H54 (cell line): ENCODE measurements at regions not wholly inside any gene's neighbourhood (a gene's known extent, or its start where the extent isn't known, plus 50 kb on each side); places are given as distances from the start of the nearest gene placed in this dataset.
"Not testable (repeated sequence)": the region's sequence is repeated elsewhere in the genome, so short reads cannot be mapped to it uniquely, and the experiment has no call there.

Experiments used
- DNase-seq: peaks from one replicate; pipeline ENCODE4 v3.0.0; 2011; ENCODE audit warnings: low spot score, mixed read lengths; ENCODE audit not compliant: insufficient read length
- FAIRE-seq: peaks from 3 replicates; lab custom pipeline; 2011; peaks lifted over from hg19 to GRCh38; lab: Jason Lieb, UNC
- POLR2A ChIP-seq: IDR thresholded peaks from 2 replicates; pipeline ENCODE4 v1.6.1; 2011; ENCODE audit warnings: low read depth, mild to moderate bottlenecking, low read length

DNA sequence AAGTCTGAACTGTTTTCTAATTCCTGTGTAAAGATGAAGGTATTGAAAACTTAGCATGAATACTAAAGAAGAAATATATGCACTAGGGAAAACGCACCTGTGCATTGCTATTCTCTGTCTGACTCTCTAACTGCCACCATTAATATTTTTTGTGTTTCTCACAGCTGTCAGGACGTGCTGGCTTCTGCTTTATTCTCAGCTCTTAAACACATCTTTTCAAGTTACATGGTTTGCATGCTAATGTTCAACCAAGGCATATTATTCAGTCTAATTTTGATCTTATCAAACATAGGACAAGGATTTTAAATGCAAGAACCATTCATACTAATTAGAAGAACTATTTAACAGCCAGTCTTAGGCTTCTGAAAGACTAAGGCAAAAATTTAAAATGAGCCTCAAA, 187.4 kb downstream of the KLHL28 start:
- no peak for TF ChIP-seq POLR2A
- no peak for FAIRE-seq
- no peak for DNase-seq

DNA sequence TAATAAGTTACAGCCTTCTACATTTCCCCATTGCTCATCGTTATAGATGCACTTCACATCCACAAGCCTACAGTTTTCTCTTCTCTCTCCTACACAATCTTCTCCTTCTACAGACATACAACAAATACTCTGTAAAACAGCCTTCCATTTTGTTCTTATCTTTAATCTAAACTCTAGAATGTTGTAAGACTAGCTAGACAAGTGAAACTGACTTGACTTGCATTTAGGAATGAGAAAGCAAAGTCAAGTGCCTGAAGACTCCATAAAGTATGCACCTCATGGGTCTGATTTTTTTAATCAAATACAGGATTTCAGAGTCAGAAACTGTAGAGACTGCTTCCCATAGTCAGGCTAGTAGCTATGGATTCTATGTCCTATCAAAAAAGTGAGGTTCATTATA, 190.3 kb downstream of the KLHL28 start:
- no peak for FAIRE-seq
- TF ChIP-seq POLR2A, result no peak
- DNase-seq, result no peak

DNA sequence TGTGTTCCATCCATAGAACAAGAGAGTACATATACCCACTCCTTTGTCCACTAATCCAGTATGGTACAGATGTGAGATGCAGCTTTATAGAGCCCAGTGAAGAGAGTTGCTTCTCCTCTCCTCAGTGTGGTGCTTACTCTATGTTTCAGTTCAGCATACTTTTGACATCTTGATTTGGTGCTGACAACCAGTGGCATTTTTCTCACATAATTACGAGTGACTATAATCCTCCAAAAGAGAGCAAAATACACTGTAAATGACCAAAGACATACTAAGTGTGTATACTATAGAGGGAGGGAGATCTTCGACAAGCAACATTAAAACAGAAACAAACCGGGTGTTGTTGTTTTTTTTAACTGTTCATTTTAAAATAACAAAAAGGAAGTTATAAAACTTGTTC, 191.5 kb downstream of the KLHL28 start:
- TF ChIP-seq POLR2A, result no peak
- DNase-seq (no peak), FAIRE-seq (no peak)

DNA sequence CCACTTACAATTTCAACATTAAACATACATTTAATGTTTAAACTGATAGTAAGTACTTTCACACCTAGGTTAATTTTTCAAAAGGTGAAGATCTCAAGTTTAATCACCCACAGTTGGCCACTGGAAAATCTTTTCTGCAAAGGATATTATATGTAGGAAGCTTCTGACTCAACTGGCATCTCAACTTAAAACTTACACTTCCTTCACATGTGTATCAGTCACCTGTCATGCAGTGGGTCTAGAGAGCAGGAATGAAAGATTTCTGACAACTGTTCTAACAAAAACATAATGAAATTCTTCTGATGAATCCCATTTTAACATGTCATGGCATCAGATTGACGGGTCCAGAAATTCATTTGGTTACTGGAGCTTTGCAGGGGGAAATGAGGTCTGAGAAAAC, 192.8 kb downstream of the KLHL28 start:
- TF ChIP-seq POLR2A, result no peak
- no peak for FAIRE-seq
- no peak for DNase-seq

DNA sequence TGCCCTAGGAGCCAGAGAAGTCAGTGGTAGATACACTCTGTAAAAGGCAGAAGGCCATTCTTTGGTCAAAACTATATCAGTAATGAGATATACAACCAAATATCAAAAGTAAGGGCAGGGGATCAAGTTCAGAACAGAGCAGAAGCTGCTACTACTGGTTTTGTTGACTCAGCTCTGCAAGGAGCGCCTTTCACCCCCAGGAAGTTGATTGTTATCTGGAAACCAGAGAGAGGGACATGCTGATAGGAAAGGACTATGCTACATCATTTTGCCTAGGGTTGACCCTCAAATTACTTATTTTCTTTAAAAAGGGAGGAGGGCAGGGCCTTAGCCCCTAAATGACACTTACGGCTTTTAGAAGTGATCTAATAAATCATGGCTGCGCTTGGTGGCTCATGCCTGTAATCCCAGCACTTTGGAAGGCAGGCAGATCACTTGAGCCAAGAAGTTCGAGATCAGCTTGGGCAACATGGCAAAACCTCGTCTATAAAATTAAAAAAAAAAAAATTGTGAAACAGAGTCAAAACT, 194.0 kb downstream of the KLHL28 start:
- DNase-seq (no peak), FAIRE-seq (no peak)
- no peak for TF ChIP-seq POLR2A

DNA sequence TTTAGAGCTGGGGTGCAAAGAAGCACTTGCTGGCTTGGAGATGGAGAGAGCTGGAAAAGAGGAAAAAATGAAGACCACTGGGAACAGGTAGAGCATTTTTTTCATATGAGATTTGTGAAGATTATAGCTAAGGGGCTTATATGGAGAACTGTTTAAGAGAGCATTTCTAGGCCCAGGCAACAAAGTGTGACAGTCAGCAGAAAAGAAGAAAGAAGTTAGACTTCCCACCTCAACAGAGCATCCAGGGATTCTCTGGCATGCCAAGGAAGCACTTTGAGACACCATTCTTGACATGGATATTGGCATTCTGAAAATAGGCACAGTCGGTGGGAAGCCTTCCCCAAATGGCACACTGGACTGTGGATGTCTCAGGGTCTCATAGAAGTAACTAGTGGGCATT, 195.5 kb downstream of the KLHL28 start:
- DNase-seq (no peak), FAIRE-seq (no peak)
- TF ChIP-seq POLR2A, result no peak

DNA sequence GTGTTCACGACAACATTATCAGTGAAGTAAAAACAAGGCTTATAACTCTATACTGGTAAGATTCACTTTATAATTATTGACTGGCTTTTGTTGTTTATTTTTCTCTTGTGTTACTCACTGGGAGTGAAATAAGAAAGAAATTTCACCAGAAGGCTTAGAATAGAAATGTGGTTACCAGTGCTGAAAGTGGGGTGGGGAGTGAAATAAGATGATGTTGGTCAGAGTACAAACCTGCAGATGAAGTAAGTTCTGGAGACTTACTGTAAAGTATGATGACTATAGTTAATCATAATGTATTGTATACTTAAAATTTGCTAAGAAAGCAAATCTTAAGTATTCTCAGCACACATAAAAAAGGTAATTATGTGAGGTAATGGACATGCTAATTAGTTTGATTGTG, 198.4 kb downstream of the KLHL28 start:
- FAIRE-seq (no peak), DNase-seq (no peak)
- no peak for TF ChIP-seq POLR2A

DNA sequence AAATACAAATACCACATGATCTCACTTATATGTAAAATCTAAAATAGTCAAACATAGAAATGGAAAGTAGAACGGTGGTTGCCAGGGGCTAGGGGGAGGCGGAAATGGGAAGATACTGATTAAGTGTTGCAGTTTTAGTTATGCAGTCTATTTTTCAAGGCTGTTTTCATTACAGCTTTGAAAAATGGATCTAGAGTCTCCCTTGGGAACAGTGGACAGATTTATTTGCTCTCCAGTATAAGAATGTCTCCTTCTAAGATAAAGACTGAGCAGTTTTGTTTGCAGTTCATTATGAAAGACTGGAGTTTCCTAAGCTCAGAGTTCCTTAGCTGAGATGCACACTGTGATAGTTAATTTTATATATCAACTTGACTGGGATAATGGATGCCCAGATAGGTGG, 202.5 kb downstream of the KLHL28 start:
- DNase-seq (no peak), FAIRE-seq (no peak)
- TF ChIP-seq POLR2A, result no peak

DNA sequence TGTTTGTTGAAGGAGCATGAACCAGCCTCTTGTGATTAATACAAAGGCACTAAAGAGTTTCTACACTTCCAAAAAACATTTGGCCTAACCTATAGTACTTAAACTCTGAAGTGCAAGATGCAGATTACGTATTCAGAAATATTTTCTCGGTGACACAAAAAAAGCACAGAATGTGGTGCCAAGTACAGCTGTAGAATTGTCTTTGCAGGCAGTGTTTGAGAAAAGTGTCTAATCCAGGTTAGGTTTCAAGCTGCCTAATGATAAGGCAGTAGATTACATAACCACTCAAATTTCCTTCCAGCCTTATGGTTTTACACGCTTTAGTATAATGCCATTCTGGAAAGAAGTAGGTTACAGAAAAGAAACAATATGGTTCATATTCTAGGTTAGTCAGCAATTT, 205.2 kb downstream of the KLHL28 start:
- no peak for FAIRE-seq
- TF ChIP-seq POLR2A, result no peak
- DNase-seq, result no peak

DNA sequence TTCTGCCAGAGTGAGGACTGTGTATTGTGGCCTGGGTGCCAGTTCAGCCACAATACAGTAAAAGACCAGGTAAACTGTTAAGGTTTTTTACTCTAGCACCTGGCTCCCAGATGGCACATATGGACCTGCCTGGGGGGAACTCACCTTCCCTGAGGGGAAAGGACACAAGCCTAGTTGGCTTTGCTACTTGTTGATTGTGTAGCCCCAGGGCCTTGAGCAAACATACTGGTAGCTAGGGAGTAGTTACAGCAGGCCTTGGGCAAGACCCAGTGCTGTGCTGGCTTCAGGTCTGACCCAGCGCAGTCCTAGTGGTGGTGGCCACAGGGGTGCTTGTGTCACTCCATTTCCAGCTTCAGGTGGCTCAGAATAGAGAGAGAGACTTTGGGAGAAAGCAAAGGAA, 216.4 kb downstream of the KLHL28 start:
- no peak for TF ChIP-seq POLR2A
- DNase-seq (no peak), FAIRE-seq (no peak)

DNA sequence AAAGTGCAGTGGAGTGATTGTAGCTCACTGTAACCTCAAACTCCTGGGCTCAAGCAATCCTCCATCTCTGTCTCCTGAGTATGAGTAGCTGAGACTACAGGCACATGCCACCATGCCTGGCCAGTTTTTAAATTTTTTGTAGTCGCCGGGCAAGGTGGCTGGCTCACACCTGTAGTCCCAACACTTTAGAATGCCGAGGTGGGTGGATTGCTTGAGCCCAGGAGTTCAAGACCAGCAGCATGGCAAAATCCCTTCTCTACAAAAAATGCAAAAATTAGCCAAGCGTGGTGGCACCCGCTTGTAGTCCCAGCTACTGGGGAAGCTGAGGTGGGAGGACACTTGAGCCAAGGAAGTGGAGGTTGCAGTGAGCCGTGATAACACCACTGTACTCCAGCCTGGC, 219.5 kb downstream of the KLHL28 start:
- no peak for DNase-seq
- no peak for TF ChIP-seq POLR2A
- FAIRE-seq, result no peak

DNA sequence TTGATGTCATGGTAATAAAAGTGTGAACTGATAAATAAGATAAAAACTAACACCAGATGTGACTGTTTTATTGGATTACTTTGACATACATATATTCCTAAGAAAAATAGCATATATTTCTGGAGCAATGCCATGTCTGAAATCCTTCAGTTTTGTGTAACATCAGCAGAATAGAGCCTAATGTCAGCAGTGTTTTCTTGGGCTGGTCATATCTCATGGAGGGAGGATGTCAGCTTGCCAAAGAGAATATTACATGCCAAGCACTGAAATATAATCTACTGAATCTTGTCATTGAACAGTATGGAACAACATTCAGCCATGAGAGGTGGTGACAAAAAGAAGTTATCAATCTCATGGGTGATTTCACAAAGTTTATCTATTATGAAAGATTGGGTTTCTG, 220.3 kb downstream of the KLHL28 start:
- no peak for TF ChIP-seq POLR2A
- no peak for DNase-seq
- no peak for FAIRE-seq

DNA sequence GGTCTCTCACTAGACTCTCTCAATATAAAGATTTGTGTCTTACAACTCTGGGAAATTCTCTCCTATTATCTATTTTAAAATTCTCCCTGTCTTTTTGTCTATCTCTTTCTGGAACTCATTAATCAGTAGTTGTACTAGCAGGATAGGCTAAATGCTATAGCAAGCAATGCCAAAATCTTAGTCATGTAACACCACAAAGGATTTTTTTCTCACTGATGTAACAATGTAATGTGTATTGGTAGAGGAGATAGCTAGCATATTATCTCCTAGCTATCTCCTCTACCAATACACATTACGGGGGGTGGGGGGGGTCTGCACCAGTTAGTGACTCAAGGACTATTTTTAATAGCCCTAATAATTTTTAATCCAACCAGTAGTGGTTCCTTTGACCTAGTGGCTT, 225.4 kb downstream of the KLHL28 start:
- TF ChIP-seq POLR2A, result no peak
- DNase-seq (no peak), FAIRE-seq (no peak)

DNA sequence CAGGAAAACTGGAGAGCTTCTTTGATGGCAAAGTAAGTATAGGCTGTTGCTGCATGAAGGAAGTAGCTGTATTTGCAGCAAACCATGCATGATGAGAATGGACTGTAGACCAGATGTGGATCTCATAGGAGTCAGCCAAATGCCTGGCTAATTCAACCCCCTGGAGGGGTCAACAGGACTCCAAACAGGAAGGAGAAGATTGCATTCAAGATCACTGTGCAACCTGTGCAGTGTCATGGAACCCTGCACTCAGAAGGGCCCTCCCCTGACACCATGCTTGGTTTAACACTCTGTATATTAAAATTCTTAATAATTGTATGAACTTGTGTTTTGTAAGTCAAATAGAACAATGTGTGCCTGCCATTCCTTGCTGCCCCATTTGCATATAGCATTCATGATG, 225.1 kb upstream of the FSCB start:
- DNase-seq (no peak), FAIRE-seq (no peak)
- TF ChIP-seq POLR2A, result no peak

DNA sequence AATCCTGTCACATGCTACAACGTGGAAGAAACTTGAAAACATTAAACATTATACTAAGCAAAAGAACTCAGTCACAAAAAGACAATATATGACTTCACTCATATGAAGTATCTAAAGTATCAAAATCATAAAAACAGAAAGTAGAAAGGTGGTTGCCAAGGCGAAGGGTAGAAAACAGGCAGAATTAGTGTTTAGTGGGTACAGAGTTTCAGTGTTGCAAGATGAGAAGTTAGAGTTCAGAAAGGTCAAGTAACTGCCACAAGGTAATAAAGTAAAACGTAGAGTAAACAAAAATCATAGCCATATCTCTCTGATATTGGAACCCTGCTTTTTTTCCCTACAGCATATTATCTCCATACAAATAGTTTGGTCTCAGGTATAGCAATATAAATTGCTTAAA, 223.8 kb upstream of the FSCB start:
- no peak for DNase-seq
- no peak for TF ChIP-seq POLR2A

DNA sequence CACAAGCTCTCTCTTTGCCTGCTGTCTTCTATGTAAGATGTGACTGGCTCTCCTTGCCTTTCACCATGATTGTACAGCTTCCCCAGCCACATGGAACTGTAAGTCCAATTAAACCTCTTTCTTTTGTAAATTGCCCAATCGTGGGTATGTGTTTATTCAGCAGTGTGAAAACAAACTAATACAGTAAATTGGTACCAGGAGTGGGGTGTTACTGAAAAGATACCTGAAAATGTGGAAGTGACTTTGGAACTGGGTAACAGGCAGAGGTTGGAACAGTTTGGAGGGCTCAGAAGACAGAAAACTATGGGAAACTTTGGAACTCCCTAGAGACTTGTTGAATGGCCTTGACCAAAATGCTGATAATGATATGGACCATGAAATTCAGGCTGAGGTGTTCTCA, 214.3 kb upstream of the FSCB start:
- not testable (repeated sequence) for DNase-seq, FAIRE-seq

More for the DNA sequence above, 223.8 kb upstream of the FSCB start:
- no peak for FAIRE-seq

DNA sequence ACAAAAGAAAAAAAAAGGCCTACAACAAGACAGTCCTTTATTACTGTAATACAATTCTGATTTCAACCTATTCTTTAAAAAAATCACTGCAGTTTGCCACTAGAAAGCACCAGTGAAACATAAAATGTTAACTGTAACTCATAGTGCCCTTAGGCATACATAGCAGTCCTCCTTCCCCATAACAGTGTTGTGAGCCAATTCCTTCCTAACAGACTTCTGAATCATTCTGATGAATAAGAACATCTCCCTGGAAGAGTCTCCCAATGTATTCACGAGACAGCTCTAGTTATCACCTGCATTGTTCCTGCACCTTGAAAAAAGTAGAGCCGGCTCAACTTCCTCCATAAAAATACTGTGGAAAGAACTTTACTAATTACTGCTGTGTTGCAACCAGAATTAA, 213.6 kb upstream of the FSCB start:
- TF ChIP-seq POLR2A, result no peak
- DNase-seq, result no peak
- FAIRE-seq, result no peak
